ENCODE measurements at regions not wholly inside any gene's neighbourhood (a gene's known extent, or its start where the extent isn't known, plus 50 kb on each side); places are given as distances from the start of the nearest gene placed in this dataset.

GRCh38 chr2:234577191-234577590 lies 80.3 kb upstream of the ARL4C start:
- no peak for TF ChIP-seq POLR2AphosphoS5 (IDR thresholded peaks at IDR 0.05; ENCODE audit: insufficient read depth in 1 of 2, low read depth in 1 of 2)
- no peak for TF ChIP-seq CTCF (IDR thresholded peaks at IDR 0.05)

Data from vagina (tissue), 2 donors.